ENCODE measurements at regions not wholly inside any gene's neighbourhood (a gene's known extent, or its start where the extent isn't known, plus 50 kb on each side); places are given as distances from the start of the nearest gene placed in this dataset.

GRCh38 chr16:50464325-50465290 is 83.6 kb upstream of the NKD1 start:
- H3K27me3 ChIP-seq (ENCODE audit: control insufficient read depth in 2 of 2, insufficient read depth in 2 of 2, low read length in 2 of 2), result peaks cover 8 to 36% of the 10 kb centered on the region in 2 donors
- H3K4me3 ChIP-seq (replicated peaks in 1 of 3; ENCODE audit: low read depth in 2 of 3, low read length in 3 of 3), result no peak overlapping the region
- no peak overlapping the region for H3K27ac ChIP-seq (ENCODE audit: low read depth in 1 of 2, low read length in 2 of 2)
- H2AFZ ChIP-seq (ENCODE audit: insufficient read depth, low read depth, low read length, poor library complexity, severe bottlenecking), result no peak overlapping the region
- TF ChIP-seq CTCF (IDR thresholded peaks at IDR 0.05), result no peak
- no peaks in the 10 kb centered on the region for H3K36me3 ChIP-seq (replicated peaks in 1 of 2; ENCODE audit: control insufficient read depth in 1 of 2, insufficient read depth in 2 of 2, low read length in 2 of 2)
- 93% methylated on average over 15 of the region's 16 CpGs for WGBS (ENCODE audit: insufficient coverage)
- H4K20me1 ChIP-seq (ENCODE audit: insufficient read depth, low read length), result no peaks in the 10 kb centered on the region
- Mint-ChIP-seq H3K36me3 (no peaks in the 10 kb centered on the region), H3K4me1 (no peaks in the 10 kb centered on the region), H3K27ac (no peak overlapping the region), H3K27me3 (ENCODE audit: low read depth in 3 of 3) (peaks cover 37 to 44% (median 37%) of the 10 kb centered on the region in 3 donors), H3K9me3 (peaks cover 0 to 4% (median 0%) of the 10 kb centered on the region in 7 donors), H3K4me3 (no peak overlapping the region)
- no peaks in the 10 kb centered on the region for H3K79me2 ChIP-seq (ENCODE audit: insufficient read depth, low read length)
- H3K4me1 ChIP-seq (ENCODE audit: control insufficient read depth in 1 of 2, insufficient read depth in 2 of 2, low read length in 2 of 2), result no peaks in the 10 kb centered on the region
- H3K9me3 ChIP-seq (replicated peaks in 1 of 2; ENCODE audit: control insufficient read depth in 1 of 2, insufficient read depth in 1 of 2, low read length in 2 of 2), result no peaks in the 10 kb centered on the region
- H3K9ac ChIP-seq (ENCODE audit: insufficient read depth, low read length, poor library complexity, severe bottlenecking), result no peak overlapping the region
- intact Hi-C loops (cut with micrococcal nuclease), result no loop called here
- DNase-seq, result no peak
- no peak overlapping the region for H3K4me2 ChIP-seq (replicated peaks; ENCODE audit: extremely low read depth, low read length, poor library complexity, severe bottlenecking)

- H3K9me3 Mint-ChIP-seq, result peaks cover 0 to 4% (median 0%) of the 10 kb centered on the region in 7 donors
- no peak overlapping the region for H3K4me3 ChIP-seq (replicated peaks in 1 of 3; ENCODE audit: low read depth in 2 of 3, low read length in 3 of 3)
- H3K79me2 ChIP-seq (ENCODE audit: insufficient read depth, low read length), result no peaks in the 10 kb centered on the region
- no peaks in the 10 kb centered on the region for H3K4me1 Mint-ChIP-seq
- no peak for DNase-seq
- H3K27me3 Mint-ChIP-seq (ENCODE audit: low read depth in 3 of 3), result peaks cover 28 to 38% (median 29%) of the 10 kb centered on the region in 3 donors
- TF ChIP-seq CTCF (IDR thresholded peaks at IDR 0.05), result no peak
- H3K4me1 ChIP-seq (ENCODE audit: control insufficient read depth in 1 of 2, insufficient read depth in 2 of 2, low read length in 2 of 2), result no peaks in the 10 kb centered on the region
- H4K20me1 ChIP-seq (ENCODE audit: insufficient read depth, low read length), result no peaks in the 10 kb centered on the region
- no peak overlapping the region for H2AFZ ChIP-seq (ENCODE audit: insufficient read depth, low read depth, low read length, poor library complexity, severe bottlenecking)
- H3K27me3 ChIP-seq (ENCODE audit: control insufficient read depth in 2 of 2, insufficient read depth in 2 of 2, low read length in 2 of 2), result peaks cover 8 to 28% of the 10 kb centered on the region in 2 donors
- WGBS (ENCODE audit: insufficient coverage), result 100% methylated on average over 1 of the region's 3 CpGs
- no peaks in the 10 kb centered on the region for H3K36me3 Mint-ChIP-seq
- no peaks in the 10 kb centered on the region for H3K9me3 ChIP-seq (replicated peaks in 1 of 2; ENCODE audit: control insufficient read depth in 1 of 2, insufficient read depth in 1 of 2, low read length in 2 of 2)
- no peaks in the 10 kb centered on the region for H3K36me3 ChIP-seq (replicated peaks in 1 of 2; ENCODE audit: control insufficient read depth in 1 of 2, insufficient read depth in 2 of 2, low read length in 2 of 2)
- intact Hi-C loops (cut with micrococcal nuclease), result no loop called here
- no peak overlapping the region for H3K27ac ChIP-seq (ENCODE audit: low read depth in 1 of 2, low read length in 2 of 2)
- H3K4me2 ChIP-seq (replicated peaks; ENCODE audit: extremely low read depth, low read length, poor library complexity, severe bottlenecking), result no peak overlapping the region
- H3K9ac ChIP-seq (ENCODE audit: insufficient read depth, low read length, poor library complexity, severe bottlenecking), result no peak overlapping the region
- H3K4me3 Mint-ChIP-seq, result no peak overlapping the region
- no peak overlapping the region for H3K27ac Mint-ChIP-seq
Measured at GRCh38 chr16:50463581-50464324, 84.4 kb upstream of the NKD1 start.

Measured in CD14-positive monocyte (primary cell).